HUDEP-2 (cell line): ENCODE measurements at regions not wholly inside any gene's neighbourhood (a gene's known extent, or its start where the extent isn't known, plus 50 kb on each side); places are given as distances from the start of the nearest gene placed in this dataset.
"Not testable (repeated sequence)": the region's sequence is repeated elsewhere in the genome, so short reads cannot be mapped to it uniquely, and the experiment has no call there.

ENCODE experiments used
- DNase-seq, 76 experiments: peaks; one replicate each; lab custom pipeline; 2025; ENCODE audit not compliant: unreplicated experiment in 76 of 76; lab: John Stamatoyannopoulos, UW

DNA sequence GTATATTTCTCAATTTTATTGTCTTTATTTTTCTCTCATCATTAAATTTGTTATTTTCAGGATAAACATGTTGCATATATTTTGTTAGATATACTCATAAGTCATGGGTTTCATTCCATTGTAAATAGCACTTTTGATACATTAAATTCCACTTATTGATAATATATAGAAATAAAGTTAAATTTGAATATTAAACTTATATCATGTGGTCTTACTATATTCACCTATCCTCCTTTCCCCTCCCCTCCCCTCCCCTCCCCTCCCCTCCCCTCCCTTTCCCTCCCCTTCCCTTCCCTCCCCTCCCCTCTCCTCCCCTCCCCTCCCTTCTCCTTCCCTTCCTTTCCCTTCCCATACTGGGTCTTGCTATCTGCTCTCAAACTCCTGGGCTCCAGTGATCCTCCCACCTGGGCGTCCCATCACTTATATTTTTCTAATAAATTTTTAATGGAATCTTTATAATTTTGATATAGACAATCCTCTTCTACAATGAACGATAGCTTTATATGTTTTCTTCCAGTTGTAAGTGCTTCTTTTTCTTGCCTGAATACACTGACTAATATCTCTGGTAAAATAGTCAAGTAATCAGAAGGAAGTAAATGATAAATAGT, 692.4 kb downstream of the C6orf118 start:
- DNase-seq, result no peak

DNA sequence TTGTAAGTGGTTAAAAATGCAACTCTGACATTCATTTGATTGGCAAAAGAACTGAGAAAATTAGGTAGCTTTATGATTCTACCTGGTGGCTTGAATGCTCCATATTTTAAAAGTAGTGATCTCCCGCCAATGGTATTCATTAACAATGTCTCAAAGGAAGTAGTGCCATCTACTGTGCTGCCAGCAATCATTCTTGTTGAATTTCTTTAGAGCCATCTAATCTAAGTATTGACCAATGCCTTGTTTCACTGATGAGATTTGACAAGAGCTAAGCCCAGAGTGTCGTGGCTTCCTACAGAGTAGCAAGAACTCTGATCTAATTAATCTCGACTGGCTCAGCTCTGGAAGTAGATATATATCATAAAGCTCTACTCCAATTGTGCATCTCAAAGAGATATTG, 696.7 kb downstream of the C6orf118 start:
- DNase-seq, result no peak

DNA sequence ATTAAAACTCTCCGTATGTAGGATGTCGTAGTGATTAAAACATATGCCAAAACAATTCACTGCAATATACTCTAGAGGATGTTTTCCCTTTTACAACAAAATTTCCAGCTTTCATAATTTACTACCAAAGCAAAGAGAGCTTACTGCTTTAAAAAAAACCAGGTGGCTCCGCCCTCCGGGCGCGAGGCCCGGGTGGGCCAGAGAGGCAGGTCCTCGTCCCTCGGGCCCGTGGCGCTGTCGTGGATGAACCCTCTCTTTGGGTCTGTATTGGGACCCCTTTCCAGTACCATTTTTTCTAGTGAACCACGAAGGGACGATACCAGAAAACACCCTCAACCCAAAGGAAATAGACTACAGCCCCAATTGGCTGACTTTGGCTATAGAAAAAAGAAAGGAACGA, 698.5 kb downstream of the C6orf118 start:
- DNase-seq, result not testable (repeated sequence)

DNA sequence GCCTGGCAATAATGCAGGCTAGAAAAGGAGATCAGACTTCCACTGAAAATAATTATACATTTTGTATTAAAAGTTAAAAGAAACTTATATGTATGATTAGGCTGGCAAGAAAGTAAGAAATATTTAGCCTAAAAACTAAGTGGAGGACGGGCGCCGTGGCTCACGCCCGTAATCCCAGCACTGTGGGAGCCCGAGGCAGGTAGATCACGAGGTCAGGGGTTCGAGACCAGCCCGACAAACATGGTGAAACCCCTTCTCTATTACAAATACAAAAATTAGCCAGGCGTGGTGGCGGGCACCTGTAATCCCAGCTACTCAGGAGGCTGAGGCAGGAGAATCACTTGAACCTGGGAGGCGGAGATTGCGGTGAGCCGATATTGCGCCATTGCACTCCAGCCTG, 707.0 kb downstream of the C6orf118 start:
- DNase-seq, result not testable (repeated sequence)

DNA sequence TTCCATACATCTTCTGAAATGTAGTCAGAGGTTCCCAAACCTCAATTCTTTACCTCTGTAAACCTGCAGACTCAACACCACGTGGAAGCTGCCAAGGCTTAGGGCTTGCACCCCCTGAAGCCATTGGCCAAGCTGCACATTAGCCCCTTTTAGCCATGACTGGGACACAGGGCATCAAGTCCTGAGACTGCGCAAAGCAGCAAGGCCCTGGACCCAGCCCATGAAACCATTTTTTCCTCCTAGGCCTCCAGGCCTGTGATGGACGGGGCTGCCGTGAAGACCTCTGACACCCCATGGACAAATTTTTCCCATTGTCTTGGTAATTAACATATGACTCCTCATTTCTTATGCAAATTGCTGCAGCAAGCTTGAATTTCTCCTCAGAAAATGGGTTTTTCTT, 727.8 kb downstream of the C6orf118 start:
- DNase-seq, result no peak

DNA sequence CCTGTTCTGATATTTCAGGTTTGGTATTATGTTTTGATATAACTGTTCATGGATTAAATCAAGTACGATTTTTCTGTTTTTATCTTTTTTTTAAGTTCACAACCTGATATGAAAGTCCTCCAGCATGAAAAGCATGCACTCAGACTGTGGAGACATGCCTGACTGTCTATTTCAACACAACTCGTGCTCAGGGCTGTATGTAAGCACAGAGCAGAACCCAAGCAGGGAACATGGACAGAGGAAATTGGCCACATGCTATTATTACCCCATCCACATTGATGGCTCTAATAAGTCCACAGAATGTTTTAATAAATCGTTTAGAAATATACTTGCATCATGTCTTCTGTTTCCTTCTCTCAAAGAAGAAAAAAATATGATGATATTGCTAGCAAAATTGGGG, 730.4 kb downstream of the C6orf118 start:
- no peak for DNase-seq

DNA sequence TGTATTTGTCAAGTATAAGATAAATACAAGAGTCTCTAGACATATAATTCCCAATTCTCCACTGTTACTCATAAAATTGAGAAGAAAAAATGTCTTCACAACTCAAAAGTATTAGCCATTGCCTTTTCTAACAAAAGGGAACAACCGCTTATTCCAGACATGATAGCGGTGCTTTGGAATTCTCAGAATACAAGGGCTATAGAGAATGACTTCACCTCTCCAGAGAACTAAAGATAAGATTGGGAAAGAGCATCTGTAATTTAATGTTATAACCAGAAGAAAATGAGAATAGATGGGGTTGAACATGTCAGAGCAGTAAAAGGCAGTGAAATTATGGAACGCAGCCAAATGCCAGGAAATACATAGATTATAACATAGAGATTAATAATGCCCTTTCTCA, 730.8 kb downstream of the C6orf118 start:
- DNase-seq, result no peak

DNA sequence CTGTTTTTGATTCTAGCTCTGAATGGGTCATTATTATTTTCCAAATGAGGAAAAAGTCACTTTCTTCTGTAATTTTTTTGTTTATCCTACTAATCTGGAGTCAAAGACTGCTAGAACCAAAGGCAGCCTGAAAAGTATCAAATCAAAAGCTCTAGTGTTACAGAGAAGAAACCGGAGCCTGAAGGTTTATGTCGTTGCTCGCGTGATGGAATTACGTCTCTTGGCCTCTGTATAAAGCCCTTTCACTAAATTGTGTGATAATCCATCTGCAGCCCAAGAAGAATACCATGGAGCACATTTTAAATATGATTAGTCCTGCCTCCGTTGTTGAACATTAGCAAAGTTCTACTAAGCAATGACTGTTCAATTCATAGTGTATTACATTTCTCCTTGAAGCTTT, 738.6 kb downstream of the C6orf118 start:
- DNase-seq, result no peak

DNA sequence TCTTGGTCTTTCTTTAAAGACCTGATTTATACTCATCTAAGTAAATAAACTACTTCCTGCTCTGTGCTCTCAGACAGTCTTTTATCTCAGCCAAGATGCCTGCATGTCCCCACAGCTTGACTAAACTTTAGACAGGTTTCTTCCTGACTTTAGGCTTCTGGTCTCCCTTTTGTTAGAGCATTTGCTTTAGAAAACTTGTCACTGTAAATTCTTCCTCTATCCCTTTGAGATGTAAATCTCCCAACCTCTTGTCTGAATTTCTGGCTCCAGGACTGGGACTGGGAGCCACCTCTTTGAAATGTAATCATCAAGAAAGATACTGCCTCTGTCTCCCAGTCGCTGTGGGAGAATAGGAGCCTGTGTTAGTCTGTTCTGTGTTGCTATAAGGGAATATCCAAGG, 739.9 kb downstream of the C6orf118 start:
- DNase-seq, result no peak

DNA sequence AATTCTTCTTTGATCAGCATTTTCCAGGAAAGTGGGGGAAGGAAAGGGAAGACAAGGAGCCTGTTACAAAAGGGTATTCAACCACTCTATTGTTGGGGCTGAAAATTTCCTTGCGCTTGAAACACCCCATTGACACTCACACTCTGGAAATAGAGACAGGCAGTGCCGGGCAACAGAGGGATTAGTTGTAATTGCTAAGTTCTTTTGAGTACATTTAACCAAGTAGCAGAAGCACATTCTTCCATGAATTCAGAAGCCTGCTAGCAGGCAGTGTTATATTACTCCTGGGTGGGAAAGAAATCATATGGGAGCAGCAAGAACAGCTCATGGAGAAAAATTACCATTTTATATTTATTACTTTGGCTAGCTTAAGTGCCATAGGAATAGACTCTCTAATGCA, 745.5 kb downstream of the C6orf118 start:
- DNase-seq, result no peak

DNA sequence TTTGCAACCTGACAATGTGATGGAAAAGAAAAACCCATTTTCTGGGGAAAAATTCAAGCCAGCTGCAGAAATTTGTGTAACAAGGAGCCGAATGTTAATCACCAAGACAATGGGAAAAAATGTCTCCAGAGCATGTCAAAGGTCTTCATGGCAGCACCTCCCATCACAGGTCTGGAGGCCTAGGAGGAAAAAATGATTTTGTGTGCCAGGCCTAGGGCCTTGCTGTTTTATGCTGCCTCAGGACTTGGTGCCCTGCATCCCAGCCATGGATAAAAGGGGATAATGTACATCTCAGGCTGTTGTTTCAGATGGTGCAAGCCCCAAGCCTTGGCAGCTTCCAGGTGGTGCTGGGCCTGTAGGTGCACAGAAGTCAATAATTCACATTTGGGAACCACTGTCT, 747.7 kb downstream of the C6orf118 start:
- DNase-seq, result no peak

DNA sequence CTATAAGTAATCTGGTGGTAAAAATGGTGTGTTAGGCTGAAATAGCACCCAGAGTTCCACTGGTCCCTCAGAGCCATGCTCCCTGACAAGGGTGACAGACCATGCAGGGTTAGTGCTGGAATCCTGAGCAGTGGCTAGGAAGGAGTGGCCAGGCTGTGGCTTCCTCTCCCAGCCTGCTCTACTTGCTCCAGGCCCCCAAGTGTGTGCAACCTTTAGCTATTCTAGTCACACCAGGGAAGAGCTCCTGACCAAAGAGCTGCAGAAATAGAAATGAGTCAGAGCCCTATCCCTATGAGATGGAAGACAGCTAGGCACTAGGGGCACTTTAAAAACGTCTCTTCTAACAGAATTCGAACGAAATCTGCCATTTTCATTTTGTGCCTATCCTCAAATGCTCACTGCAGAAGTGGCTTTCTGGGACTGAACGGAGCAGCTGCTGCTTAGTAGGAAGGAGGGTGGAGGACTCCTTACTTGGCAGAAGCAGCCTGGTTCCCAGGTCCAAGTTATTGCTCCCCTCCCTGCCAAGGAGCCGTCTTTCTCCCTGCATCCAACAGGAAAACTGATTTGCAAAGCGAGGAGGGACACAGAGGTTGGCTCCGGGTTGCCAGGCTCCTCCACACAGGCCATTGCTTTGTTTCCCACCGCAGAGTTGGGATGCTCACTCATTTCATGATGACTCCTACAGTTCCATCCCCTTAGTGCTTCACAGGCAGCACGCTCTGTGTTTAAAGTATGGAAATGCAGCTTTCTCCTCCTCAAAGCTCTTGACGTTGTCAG, 754.5 kb downstream of the C6orf118 start:
- no peak for DNase-seq

DNA sequence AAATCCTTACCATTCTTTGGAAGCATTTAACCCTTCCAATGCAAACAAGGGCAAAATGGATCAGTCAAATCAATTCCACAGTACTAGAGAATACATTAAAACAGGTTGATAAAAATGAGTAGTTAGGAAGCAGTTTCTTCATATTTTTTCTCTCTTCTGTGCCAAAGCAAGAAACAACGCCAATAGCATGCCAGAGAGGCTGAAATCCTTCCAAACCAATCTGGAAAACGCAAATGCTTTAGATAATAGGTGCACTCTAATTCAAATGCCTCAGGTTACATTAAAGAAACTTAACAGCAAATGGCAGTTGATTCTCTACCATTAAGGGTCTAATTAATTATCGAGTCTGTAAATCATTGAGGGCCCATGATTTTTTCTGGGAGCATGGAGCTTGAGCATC, 755.2 kb downstream of the C6orf118 start:
- DNase-seq, result no peak

DNA sequence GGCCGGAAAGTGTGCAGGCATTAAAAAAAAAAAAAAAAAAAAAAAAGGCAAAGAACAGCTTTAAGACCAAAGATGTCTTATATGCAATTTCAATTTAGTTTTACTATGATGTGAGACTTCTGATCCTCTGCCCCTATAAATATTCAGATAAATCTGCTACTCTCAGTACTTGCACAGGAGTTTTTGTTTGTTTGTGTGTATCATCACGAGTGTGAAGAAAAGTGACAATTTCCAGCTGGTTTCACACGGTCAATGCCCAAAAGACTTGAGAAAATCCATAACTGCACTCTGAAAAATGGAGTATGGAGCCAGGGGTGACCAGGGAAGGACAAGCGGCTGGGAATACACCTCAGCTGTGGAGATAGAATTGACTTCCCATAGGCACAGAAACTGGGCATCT, 757.7 kb downstream of the C6orf118 start:
- no peak for DNase-seq

DNA sequence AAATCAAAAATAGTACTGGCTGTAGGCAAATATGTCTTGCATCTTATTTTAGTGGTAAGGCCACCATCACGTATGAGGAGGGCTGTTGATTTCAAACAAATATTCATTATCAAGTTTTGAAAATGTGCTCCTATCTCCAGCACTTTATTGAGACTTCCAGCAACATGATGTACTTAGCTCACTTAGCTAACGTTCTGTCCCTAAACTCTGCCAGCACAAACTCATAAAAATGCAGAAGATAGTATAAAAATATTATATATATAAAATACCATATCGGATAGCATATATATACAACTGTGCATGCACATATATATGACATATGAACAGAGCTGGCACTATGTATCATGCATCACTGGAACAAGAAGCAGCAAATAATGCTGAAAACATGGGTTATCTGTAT, 762.3 kb downstream of the C6orf118 start:
- no peak for DNase-seq

DNA sequence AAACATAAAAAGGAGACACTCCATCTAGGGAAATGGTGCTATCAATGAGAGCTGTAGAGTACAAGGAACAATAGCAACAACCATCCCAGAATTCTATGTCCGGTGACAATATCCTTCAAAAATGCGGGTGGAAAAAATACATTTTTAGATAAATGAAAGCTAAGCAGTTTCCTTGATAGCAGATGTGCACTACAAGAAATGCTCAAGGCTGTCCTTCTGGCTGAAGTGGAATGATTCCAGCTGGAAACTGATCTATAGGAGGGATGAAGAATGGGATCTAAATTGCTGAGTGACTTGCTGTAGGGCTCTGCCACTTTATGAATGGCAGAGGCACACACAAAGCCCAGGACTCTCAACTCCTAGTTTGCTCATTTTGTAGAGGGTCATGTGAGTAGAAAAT, 763.1 kb downstream of the C6orf118 start:
- no peak for DNase-seq

DNA sequence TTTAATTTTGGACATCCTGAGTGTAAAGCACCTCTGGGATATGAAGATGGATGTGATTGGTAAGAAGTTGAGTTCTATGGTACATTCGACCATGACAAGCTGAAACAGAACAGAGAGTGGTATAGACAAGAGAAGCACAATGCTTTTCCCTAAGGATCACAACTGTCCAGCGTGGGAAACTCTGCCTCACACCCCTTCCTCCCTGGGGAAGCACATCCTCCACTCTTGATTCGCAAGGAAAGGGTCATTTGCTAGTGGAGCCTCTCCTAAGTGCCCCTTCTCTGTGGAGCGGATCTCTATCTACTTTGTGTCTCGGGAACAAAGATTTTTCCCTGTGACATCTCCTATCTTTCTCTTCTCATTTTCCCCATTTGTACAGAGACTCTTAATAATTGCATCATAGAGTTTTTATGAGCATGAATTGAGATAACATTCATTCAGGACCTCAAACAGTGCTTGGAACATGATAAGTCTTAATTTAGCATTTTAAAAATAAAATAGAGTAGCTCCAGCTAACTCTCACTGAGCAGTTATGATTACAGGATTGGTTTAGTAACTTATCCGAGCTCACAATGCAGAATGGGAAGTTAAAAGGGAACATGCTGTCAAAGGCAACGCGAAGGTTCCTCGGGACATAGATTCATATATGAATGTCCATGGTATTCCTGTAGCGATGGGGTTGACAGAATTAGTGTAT, 775.2 kb downstream of the C6orf118 start:
- DNase-seq, result no peak

DNA sequence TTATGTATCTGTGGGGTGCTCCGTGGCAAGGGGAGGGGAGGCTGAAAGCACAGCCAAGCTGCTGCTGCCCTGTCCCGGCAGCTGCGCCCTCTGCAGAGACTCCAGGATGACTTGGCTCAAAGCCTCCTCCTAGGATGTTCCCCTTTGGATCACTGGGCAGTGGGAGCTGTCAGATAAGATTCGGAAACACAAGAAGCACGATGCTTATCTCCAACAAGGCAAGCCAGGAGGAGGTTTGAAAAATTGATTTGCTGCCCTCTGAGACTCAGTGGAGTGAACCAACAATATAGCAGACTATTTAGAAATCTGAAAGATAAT, 776.4 kb downstream of the C6orf118 start:
- DNase-seq, result no peak

DNA sequence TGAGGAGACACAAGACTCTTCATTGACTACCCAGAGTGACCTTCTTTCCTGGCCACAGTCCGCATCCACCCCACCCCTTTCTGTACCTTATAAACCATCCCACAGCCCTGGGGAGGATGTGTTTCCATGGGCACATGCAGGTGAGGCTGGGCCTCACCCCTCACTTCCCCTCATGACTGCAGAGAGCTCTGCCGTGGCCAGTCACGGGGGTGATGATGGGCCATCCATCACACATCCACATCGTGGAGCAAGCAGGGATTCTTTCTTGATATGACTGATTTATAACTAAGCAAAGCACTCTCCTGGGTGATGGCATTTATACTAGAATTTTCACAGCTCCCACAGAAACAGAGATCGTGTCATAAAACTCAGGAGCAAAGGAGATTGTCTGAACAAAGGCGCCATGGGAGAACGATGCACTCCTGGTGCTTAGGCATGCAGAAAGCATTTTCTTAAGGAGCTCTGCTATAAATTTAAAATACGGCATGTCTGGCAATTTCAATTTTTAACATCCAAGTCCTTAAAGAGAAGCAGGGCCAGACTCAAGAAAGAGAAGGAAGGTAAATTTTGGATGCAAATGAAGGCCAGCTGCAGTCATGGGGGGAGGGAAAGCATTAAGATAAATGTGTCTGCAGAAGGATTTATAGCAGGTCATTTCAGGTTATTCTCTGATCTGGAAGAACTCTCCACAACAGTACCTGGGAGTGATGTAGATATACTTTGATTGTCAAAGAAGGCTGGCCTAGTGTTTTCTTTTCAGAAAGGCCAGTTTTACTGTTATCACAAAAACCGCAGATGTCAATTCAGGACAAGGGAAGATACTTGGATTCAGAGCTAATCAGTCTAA, 777.0 kb downstream of the C6orf118 start:
- no peak for DNase-seq

DNA sequence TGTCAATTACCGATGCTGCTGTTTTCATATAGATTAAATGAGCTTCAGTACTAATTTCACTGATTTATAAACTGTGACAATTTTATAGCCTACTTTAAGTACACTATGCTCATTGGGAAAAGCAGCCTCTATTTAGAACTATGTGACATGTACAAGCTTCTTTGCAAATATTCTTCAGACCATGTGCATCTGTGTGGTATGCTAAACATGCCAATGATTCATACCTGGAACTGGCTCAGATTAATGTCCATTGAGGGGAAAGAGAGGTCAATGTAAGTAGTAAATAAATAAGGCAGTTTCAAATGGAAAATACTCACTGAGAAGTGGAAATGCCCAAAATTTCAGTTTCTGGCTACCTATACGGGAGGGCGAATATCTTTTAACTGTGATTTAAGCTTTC, 777.7 kb downstream of the C6orf118 start:
- DNase-seq, result no peak

DNA sequence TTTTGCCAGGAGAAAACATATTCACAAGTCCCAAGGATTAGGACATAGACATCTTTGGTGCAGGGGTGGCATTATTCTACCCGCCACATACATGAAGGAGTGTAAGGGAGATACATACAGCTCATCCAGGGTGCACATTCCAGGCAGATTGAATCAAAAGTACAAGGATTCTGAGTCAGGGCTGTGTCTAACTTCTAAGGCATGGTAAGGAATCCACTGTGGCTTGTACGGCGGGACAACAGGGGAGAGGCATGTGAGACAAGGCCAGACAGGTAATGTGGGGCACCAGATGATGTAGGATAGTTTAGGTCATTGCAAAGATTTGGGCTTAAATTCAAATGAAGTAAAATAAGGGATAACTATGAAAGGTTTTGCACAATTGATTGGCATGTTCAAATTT, 780.9 kb downstream of the C6orf118 start:
- no peak for DNase-seq
